HG02981 (cell line): ENCODE measurements at regions not wholly inside any gene's neighbourhood (a gene's known extent, or its start where the extent isn't known, plus 50 kb on each side); places are given as distances from the start of the nearest gene placed in this dataset.

ENCODE experiments used
- ATAC-seq: cut with Tn5 transposase; IDR thresholded peaks from one replicate; pipeline ENCODE4 v1.9.1; 2021; ENCODE audit warnings: mild to moderate bottlenecking, moderate library complexity; ENCODE audit not compliant: unreplicated experiment

DNA sequence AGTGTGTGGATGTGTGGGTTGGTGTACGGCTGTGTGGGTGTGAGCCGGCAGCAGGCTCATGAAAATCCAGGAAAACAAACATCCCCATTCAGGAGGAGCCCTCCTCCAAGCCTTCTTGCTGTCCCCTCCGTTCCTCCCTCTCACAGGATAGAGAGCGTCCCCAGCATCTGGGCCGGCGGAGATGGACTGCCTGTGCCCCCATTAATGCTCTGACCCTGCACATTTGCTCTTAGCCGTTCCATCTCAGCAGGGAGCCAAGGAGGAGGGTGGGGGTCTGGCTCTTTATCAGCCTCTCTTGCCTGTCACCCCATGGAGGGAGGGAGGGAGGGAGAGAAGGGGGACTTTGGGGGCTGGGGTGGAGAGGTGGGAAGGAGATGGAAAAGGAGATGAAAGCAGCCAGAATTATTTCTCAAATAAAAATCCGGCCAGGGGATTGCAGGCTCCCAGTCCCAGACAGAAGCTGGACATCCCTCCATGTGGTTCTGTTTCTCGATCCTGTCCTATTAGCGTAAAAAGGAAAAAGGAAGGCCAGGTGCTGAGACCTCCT lies 240.0 kb upstream of the ZFHX3 start:
- ATAC-seq: no peak

DNA sequence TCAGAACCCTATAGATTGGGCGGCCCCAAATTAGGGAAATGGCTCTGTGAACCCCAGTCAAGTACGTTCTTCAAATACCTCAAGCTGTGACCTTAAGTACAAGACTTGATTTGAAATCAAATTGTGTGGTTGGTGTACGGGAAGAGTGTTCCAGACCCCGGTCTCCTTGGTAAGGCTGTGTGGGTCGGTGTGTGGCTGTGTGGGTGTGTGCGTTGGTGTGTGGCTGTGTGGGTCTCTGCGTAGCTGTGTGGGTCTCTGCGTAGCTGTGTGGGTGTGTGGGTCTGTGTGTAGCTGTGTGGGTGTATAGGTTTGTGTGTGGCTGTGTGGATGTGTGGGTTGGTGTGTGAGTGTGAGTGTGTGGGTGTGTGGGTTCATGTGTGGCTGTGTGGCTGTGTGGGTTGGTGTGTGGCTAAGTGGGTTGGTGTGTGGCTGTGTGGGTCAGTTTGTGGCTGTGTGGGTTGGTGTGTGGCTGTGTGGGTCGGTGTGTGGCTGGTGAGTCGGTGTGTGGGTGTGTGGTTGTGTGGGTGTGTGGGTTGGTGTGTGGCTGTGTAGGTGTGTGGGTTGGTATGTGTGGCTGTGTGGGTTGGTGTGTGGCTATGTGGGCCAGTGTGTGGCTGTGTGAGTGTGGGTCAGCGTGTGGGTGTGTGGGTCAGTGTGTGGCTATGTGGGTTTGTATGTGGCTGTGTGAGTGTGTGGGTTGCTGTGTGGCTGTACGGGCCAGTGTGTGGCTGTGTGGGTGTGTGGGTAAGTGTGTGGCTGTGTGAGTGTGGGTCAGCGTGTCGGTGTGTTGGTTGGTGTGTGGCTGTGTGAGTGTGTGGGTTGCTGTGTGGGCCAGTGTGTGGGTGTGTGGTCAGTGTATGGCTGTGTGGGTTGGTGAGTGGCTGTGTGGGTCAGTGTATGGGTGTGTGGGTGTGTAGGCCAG lies 238.7 kb upstream of the ZFHX3 start:
- ATAC-seq: no peak

DNA sequence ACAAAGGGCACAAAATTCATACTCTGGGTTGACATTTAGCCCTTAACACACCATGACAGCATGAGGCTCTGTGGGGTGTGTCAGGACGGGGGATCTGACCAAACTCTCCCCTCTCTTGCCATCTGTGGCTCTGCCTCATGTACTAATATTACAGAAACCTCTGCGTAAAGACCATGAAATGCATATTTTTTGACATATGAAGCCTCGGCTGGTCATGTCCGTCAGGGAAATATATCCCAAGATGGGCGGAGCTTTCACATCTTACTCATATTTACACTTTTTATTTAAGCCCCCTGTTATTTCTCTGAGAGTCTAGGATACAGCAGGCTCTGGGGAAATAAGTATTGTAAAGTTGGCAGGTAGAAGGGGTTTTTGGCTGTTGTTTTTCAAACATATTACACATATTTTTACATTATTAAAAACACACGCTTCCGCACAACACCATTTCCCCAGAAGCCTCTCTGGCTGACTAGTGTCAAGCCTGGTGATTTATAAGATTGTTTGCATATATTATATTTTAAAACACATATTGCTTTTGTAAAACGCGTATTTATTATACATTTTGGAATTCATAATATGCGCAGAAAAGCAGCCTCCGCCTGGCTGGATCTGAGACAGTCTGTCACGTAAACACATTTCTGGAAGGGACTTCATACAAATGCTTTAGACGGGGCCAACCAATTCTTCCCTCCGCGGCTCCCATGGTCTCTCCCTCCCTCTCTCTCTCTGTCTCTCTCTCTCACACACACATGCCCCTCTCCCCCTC lies 237.7 kb upstream of the ZFHX3 start:
- no peak for ATAC-seq

DNA sequence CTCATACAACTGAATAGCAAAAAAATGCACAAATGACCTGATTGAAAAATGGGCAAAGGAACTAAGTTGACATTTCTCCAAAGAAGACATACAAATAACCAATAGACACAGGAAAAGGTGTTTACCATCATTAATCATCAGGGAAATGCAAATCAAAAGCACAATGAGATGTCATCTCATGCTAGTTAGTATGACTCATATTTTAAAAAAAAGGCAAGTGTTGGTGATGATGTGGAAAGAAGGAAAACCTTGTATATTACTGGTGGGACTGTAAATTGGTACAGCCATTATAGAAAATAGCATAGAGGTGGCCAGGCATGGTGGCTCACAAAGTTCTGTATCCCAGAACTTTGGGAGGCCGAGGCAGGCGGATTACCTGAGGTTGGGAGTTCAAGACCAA lies 232.5 kb upstream of the ZFHX3 start:
- no peak for ATAC-seq

GRCh38 chr16:73279451-73279850 lies 231.5 kb upstream of the ZFHX3 start:
- ATAC-seq: no peak

GRCh38 chr16:73277071-73277470 lies 229.1 kb upstream of the ZFHX3 start:
- ATAC-seq: no peak

- no peak for ATAC-seq
Measured at GRCh38 chr16:73275448-73275847, 227.5 kb upstream of the ZFHX3 start.

DNA sequence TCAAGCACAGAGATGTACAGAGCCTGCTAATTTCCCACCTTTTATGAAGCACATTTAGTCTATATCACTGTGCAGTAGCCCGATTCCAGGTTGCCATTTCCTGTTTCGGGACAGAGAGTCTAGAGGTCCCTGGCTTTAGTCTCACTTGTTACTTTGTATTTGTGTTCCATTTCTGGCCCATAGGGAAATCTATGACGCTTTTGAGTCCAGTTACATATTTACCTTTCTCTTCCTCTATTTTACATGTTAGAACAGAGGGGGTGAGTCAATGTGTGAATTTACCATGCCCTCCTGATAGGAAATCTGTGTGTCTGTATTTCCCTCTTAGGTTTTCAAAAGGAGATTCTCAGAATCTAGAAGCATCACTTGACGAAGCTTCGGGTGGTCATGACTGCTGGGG lies 227.1 kb upstream of the ZFHX3 start:
- ATAC-seq: peak; percentile 89

DNA sequence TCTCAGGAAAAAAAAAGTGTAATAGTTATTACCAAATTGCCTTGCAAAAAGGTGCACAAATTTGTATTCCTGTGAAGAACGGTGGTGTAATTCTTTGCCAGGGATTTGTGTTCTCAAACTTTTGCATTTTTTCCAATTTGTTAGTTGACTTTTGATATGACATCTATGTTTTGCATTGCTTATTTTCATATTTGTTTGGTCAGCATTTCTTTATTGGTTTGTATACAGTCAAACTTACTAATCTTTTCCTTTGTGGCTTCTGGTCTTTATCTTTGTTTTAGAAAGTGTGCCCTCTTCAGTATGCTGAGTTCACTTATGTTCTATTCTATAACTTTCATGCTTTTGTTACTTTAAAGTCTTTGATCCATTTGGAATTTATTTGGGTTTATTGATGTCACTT lies 226.2 kb upstream of the ZFHX3 start:
- ATAC-seq: no peak

DNA sequence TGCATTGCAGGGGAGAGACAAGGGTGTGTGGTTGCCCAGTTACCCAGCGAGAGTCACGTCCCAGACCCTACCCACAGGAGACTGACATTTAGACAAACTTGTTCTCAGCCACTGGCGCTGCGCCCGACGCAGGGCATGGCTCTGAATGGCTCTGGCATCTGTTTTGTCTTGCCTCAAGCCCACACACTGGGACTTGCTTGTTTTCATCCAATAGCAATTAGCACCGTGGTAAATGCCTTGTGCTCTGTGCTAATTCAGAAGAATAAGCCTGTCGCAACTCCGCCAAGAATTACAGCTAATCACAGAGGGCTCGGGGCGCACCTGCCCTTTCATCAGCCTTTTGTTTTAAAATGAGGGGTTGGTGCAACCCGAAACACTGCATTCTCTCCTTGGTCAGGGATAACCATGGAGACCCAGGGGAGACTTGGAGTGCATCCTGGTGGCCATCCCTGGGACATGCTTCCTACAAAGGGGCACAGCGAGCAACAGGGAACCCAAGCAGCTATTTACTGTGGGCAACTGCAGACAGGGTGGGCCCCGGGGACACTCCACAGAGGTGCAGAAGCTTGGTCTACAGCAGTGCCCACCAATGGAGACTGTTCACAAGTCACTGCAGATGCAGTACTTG lies 220.6 kb upstream of the ZFHX3 start:
- no peak for ATAC-seq

GRCh38 chr16:73265935-73266334 lies 218.0 kb upstream of the ZFHX3 start:
- no peak for ATAC-seq

DNA sequence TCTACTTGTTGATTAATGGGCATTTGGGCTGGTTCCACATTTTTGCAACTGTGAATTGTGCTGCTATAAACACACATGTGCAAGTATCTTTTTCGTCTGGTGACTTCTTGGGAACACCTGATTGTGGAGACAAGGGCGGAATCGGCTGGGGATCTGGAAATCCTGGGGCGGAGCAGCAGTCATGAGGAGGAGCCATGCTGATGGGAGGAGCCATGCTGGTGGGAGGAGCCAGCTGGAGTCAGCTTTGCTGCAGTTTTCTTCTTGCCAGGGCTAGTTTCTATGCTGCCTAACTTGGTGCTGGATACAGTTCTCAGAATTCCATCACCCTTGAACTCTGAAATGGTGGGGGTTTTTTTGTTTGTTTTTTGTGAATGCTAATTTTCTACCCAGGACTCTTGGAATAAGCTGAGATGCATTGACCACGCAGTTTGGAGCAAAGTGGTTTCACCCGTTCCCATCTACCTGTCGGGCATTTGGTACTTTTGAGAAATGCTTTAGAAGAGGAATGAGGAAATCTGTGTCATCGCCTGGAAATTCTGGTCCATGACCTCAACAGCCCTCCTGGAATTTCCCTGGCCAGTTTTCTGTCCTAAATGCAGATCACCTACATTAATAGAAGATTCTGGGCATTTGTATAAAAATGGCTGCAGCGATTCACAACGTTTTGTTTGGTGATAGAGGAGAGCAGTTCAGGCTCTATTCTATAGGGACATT lies 217.4 kb upstream of the ZFHX3 start:
- no peak for ATAC-seq

DNA sequence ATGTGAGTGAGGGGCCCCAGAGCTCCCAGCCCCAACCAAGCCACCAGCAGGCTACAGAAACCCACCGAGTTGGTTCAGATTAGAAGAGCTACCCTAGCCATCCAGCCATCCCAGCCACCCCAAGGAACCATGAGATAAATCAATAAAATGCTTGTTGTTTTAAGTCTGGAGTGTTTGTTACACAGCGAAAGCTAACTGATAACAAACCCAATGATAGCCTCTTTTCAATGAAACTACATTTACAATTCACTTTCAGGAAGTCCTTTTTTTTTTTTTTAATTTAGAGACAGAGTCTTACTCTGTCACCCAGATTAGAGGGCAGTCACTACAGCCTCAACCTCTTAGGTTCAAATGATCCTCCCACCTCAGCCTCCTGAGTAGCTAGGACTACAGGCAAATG lies 215.0 kb upstream of the ZFHX3 start:
- no peak for ATAC-seq

GRCh38 chr16:73255031-73255430 lies 207.1 kb upstream of the ZFHX3 start:
- no peak for ATAC-seq

- ATAC-seq: no peak
Measured at GRCh38 chr16:73253922-73254480, 206.1 kb upstream of the ZFHX3 start.

- ATAC-seq: no peak
Measured at GRCh38 chr16:73252446-73252845, 204.5 kb upstream of the ZFHX3 start.

GRCh38 chr16:73251608-73252007 lies 203.7 kb upstream of the ZFHX3 start:
- ATAC-seq: no peak

GRCh38 chr16:73248316-73248715 lies 200.4 kb upstream of the ZFHX3 start:
- no peak for ATAC-seq

DNA sequence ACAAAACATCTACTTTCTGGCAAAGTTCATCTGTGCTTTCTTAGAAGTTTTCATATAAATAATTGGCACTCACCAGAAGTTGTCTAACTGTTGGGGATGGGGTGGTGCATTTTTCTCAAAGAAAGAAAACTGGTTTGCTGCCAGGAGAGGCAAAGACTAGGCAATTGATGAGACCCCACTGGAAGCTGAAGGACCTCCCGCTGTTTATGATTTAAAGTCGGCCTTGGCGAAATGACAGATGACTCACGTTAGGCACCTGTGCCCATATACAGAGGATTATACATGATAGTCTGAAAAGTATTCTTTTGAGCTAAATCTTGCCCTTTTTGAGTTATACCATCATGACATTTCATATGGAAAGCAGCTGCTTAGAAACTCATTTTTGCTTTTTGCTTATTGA lies 193.0 kb upstream of the ZFHX3 start:
- no peak for ATAC-seq

DNA sequence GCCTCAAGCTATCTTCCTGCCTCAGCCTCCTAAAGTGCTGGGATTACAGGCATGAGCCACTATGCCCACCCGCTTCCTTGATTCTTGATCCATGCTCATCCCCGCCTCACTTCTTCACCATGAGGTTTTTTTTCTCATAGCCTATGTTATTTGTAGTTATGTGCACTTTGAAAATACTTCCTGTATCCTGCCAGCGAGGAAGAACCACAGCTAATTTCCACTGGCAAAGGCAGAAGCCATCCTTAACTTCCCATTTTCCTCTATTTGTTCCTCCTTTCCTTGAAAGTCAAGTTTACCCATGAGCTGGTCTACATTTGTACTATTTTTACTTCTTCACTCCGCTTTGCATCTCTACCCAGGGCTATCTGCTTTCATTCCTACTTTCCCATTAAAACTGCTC lies 189.7 kb upstream of the ZFHX3 start:
- ATAC-seq: no peak
